Hepatocyte (in vitro differentiated cells): ENCODE measurements at regions not wholly inside any gene's neighbourhood (a gene's known extent, or its start where the extent isn't known, plus 50 kb on each side); places are given as distances from the start of the nearest gene placed in this dataset.

Experiments used
- EZH2 ChIP-seq: fragments of 200-600 bp; sonication (generic); IDR thresholded peaks from 2 replicates; pipeline ENCODE4 v1.6.1; 2016; ENCODE audit warnings: antibody characterized with exemption, mild to moderate bottlenecking, borderline replicate concordance
- EZH2phosphoT487 ChIP-seq: fragments of 200-600 bp; sonication (generic); IDR thresholded peaks from one replicate; pipeline ENCODE4 v1.6.1; 2018; ENCODE audit warnings: antibody characterized with exemption, mild to moderate bottlenecking, low read depth, moderate library complexity; ENCODE audit not compliant: unreplicated experiment, severe bottlenecking
- TF ChIP-seq, protein P1 (sequence below): fragments of 200-600 bp; sonication (generic); IDR thresholded peaks from 2 replicates; pipeline ENCODE4 v1.5.1; 2016; ENCODE audit warnings: antibody characterized with exemption, mild to moderate bottlenecking; ENCODE audit not compliant: poor library complexity

DNA sequence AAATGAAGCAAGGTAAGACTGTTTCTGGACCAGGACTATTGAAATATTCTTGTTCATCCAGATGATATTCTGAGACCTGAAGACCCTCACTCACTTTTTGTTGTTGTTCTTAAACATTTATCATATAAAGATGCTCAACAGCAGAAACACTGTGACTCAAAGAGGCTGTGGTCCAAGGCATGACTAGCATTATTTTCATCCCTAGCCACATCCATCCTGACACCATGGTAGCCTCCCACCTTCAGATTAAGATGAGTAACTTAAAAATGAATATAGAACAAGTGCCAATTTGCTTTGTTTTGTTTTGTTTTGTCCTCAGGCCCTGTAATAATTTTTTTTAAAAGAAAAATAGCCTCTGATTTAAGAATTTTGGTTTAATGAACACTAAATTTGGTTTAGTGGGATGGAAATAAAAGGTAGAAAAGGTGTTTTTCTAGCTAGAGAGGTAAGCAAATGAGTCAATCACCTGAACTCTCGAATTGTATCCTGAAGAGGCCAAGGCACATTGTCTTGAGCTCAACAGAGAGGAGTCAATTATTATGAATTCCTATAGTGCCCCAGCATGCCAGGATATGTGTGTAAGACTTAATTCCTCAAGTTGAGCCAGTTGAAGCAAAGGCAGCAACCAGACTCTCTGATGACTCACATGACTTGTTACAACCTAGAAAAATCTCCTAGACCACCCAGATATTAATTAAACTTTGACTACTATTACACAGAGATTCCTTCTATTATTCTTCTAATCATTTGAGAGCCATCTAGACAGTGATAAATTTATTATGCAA lies 380.1 kb upstream of the TUSC1 start:
- TF ChIP-seq, protein P1, sequence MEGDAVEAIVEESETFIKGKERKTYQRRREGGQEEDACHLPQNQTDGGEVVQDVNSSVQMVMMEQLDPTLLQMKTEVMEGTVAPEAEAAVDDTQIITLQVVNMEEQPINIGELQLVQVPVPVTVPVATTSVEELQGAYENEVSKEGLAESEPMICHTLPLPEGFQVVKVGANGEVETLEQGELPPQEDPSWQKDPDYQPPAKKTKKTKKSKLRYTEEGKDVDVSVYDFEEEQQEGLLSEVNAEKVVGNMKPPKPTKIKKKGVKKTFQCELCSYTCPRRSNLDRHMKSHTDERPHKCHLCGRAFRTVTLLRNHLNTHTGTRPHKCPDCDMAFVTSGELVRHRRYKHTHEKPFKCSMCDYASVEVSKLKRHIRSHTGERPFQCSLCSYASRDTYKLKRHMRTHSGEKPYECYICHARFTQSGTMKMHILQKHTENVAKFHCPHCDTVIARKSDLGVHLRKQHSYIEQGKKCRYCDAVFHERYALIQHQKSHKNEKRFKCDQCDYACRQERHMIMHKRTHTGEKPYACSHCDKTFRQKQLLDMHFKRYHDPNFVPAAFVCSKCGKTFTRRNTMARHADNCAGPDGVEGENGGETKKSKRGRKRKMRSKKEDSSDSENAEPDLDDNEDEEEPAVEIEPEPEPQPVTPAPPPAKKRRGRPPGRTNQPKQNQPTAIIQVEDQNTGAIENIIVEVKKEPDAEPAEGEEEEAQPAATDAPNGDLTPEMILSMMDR: no peak
- TF ChIP-seq EZH2 (no peak), EZH2phosphoT487 (no peak)
